ENCODE measurements at regions not wholly inside any gene's neighbourhood (a gene's known extent, or its start where the extent isn't known, plus 50 kb on each side); places are given as distances from the start of the nearest gene placed in this dataset.

DNA sequence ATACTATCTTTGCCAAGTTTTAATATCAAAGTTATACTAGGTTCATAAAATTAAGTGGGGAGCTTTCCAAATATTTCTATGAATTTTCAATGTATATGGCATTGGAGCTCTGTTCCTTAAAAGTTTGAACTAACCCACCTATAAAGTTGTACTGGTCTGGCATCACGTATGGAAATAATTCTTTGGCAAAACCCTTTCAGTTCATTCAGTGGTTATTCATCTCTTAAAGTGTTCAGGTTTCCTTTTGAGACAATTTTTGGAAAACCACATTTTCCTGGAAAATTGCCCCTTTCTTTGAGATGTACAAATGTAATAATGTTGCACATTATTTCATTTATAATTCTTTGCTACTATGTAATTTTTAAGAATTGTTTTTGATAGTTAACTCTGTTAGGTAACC, 62.5 kb upstream of the INPP5A start:
- TF ChIP-seq, protein P1, sequence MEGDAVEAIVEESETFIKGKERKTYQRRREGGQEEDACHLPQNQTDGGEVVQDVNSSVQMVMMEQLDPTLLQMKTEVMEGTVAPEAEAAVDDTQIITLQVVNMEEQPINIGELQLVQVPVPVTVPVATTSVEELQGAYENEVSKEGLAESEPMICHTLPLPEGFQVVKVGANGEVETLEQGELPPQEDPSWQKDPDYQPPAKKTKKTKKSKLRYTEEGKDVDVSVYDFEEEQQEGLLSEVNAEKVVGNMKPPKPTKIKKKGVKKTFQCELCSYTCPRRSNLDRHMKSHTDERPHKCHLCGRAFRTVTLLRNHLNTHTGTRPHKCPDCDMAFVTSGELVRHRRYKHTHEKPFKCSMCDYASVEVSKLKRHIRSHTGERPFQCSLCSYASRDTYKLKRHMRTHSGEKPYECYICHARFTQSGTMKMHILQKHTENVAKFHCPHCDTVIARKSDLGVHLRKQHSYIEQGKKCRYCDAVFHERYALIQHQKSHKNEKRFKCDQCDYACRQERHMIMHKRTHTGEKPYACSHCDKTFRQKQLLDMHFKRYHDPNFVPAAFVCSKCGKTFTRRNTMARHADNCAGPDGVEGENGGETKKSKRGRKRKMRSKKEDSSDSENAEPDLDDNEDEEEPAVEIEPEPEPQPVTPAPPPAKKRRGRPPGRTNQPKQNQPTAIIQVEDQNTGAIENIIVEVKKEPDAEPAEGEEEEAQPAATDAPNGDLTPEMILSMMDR (IDR thresholded peaks at IDR 0.05), result no peak
- no peak for TF ChIP-seq POLR2A (IDR thresholded peaks at IDR 0.05)
- TF ChIP-seq POLR2AphosphoS5 (IDR thresholded peaks at IDR 0.05), result no peak
